ENCODE measurements at regions not wholly inside any gene's neighbourhood (a gene's known extent, or its start where the extent isn't known, plus 50 kb on each side); places are given as distances from the start of the nearest gene placed in this dataset.
"Not testable (repeated sequence)": the region's sequence is repeated elsewhere in the genome, so short reads cannot be mapped to it uniquely, and the experiment has no call there.

- ChIA-PET CTCF (no interaction called here), POLR2A (no interaction called here)
- peaks cover 0 to 49% (median 0%) of the 10 kb centered on the region in 3 donors for H3K9me3 ChIP-seq (ENCODE audit: control extremely low read depth in 1 of 3, control insufficient read depth in 2 of 3, insufficient read depth in 1 of 3, low read length in 2 of 3)
- H3K4me3 ChIP-seq (ENCODE audit: control extremely low read depth in 1 of 5, extremely low read depth in 1 of 5, insufficient read depth in 1 of 5, low read depth in 2 of 5, low read length in 4 of 5): no peak overlapping the region
- H3K4me1 ChIP-seq (ENCODE audit: control insufficient read depth in 2 of 2, insufficient read depth in 2 of 2, low read length in 2 of 2): no peaks in the 10 kb centered on the region
- H3K79me2 ChIP-seq (ENCODE audit: control insufficient read depth, insufficient read depth, low read length): no peaks in the 10 kb centered on the region
- no peak for TF ChIP-seq CTCF (IDR thresholded peaks at IDR 0.05)
- no peak for TF ChIP-seq EZH2 (IDR thresholded peaks at IDR 0.05; ENCODE audit: borderline replicate concordance, insufficient read depth, low read depth, low read length, poor library complexity, severe bottlenecking)
- no peaks in the 10 kb centered on the region for H3K4me1 Mint-ChIP-seq
- H3K27ac Mint-ChIP-seq: no peak overlapping the region
- DNase-seq: no peak
- 84% methylated on average over 8 of the region's 9 CpGs for WGBS (ENCODE audit: insufficient coverage)
- no peaks in the 10 kb centered on the region for H4K20me1 ChIP-seq (ENCODE audit: control insufficient read depth, insufficient read depth, low read length, poor library complexity, severe bottlenecking)
- H3K4me2 ChIP-seq (replicated peaks; ENCODE audit: low read depth, low read length, poor library complexity, severe bottlenecking): no peak overlapping the region
- H3K4me3 Mint-ChIP-seq: no peak overlapping the region
- H3K9ac ChIP-seq (ENCODE audit: low read length): no peak overlapping the region
- no peaks in the 10 kb centered on the region for H3K27me3 ChIP-seq (replicated peaks in 1 of 4; ENCODE audit: control extremely low read depth in 1 of 4, control insufficient read depth in 3 of 4, insufficient read depth in 4 of 4, low read length in 3 of 4)
- no peak overlapping the region for H3K27ac ChIP-seq (ENCODE audit: low read length in 2 of 2)
- no peak overlapping the region for H2AFZ ChIP-seq (ENCODE audit: insufficient read depth, low read depth, low read length, poor library complexity, severe bottlenecking)
- H3K36me3 ChIP-seq (replicated peaks in 1 of 2; ENCODE audit: control extremely low read depth in 1 of 2, control insufficient read depth in 1 of 2, extremely low read depth in 1 of 2, insufficient read depth in 2 of 2, low read length in 1 of 2): no peaks in the 10 kb centered on the region
- intact Hi-C loops (cut with micrococcal nuclease): no loop called here
- peaks cover 4% of the 10 kb centered on the region for H3K9me3 Mint-ChIP-seq (ENCODE audit: insufficient read depth)
- H3K27me3 Mint-ChIP-seq: no peaks in the 10 kb centered on the region
- ATAC-seq (ENCODE audit: low read depth): no peak
These were observed 115.9 kb upstream of the FOXD4L5 start for GRCh38 chr9:65400886-65401285.

DNA sequence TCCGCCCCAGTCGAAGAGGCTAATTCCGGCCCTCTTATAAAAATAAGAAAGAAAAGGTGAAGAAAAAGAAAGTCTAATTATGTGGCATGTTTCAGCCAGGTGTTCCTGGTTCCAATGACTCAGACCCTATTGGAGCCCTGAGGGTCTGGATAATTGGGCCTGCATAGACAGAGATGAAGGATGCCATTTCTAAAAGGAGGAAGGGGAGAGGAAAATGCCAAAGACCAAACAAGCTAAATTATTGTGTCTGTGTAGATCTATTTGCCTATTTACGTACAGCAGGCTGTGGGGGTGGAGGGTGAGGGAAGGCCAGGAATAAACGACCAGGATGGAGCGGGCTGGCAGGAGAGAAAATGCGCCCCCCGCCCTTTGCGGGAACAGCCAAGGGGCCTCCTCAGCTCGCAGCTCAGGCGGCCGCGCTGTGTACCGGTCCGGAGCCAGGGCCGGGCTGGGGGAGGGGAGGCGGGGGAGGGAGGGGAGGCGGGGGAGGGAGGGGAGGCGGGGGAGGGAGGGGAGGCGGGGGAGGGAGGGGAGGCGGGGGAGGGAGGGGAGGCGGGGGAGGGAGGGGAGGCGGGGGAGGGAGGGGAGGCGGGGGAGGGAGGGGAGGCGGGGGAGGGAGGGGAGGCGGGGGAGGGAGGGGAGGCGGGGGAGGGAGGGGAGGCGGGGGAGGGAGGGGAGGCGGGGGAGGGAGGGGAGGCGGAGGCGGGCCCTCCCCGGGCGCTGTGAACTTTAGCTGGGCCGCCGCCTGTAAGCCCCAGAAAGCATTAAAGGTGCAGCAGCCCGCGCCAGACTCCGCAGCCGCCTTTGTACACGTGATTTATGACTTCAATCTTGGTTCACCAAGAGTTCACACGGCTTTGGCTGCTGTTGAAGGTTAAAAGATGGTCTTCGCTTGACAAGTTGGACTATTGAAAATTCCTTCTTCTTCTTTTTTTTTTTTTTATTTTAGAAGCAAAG, 113.0 kb upstream of the FOXD4L5 start:
- H3K9ac ChIP-seq (ENCODE audit: low read length); POLR2A ChIA-PET; DNase-seq; H2AFZ ChIP-seq (ENCODE audit: insufficient read depth, low read depth, low read length, poor library complexity, severe bottlenecking); H3K4me3 Mint-ChIP-seq; H3K4me1 ChIP-seq (ENCODE audit: control insufficient read depth in 2 of 2, insufficient read depth in 2 of 2, low read length in 2 of 2); H3K4me2 ChIP-seq (replicated peaks; ENCODE audit: low read depth, low read length, poor library complexity, severe bottlenecking); H3K79me2 ChIP-seq (ENCODE audit: control insufficient read depth, insufficient read depth, low read length); H3K27me3 Mint-ChIP-seq; intact Hi-C loops (cut with micrococcal nuclease); H3K36me3 ChIP-seq (replicated peaks in 1 of 2; ENCODE audit: control extremely low read depth in 1 of 2, control insufficient read depth in 1 of 2, extremely low read depth in 1 of 2, insufficient read depth in 2 of 2, low read length in 1 of 2); H4K20me1 ChIP-seq (ENCODE audit: control insufficient read depth, insufficient read depth, low read length, poor library complexity, severe bottlenecking); H3K27ac ChIP-seq (ENCODE audit: low read length in 2 of 2); H3K27ac Mint-ChIP-seq; ATAC-seq (ENCODE audit: low read depth); H3K27me3 ChIP-seq (replicated peaks in 1 of 4; ENCODE audit: control extremely low read depth in 1 of 4, control insufficient read depth in 3 of 4, insufficient read depth in 4 of 4, low read length in 3 of 4); H3K4me3 ChIP-seq (ENCODE audit: control extremely low read depth in 1 of 5, extremely low read depth in 1 of 5, insufficient read depth in 1 of 5, low read depth in 2 of 5, low read length in 4 of 5); H3K4me1 Mint-ChIP-seq; CTCF ChIA-PET; H3K9me3 Mint-ChIP-seq (ENCODE audit: insufficient read depth): not testable (repeated sequence)
- 91% methylated on average over 14 of the region's 42 CpGs for WGBS (ENCODE audit: insufficient coverage)
- peaks cover 0 to 24% (median 0%) of the 10 kb centered on the region in 3 donors for H3K9me3 ChIP-seq (ENCODE audit: control extremely low read depth in 1 of 3, control insufficient read depth in 2 of 3, insufficient read depth in 1 of 3, low read length in 2 of 3)

DNA sequence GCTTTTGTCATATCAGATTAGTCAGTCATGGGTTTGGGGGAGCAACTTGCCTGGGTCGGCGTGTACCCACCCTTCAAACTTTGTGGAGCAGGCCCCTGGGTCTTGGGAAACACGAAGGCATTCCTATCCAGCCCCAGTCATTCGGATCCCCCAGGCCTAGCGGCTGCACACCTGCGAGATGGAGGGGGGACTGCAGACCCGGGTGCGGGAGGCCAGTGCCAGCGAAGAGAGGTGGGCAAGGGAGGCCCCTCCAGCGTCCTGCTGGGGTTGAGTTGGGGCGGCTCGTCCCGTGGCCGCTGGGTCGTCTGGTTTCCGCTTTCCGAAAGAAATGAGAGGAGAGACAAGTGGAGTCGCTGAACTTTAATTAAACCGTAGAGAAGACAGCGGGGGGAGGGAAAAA, 112.2 kb upstream of the FOXD4L5 start:
- H3K4me3 Mint-ChIP-seq; H2AFZ ChIP-seq (ENCODE audit: insufficient read depth, low read depth, low read length, poor library complexity, severe bottlenecking); H3K27me3 Mint-ChIP-seq; H3K4me2 ChIP-seq (replicated peaks; ENCODE audit: low read depth, low read length, poor library complexity, severe bottlenecking); ATAC-seq (ENCODE audit: low read depth); POLR2A ChIA-PET; H3K36me3 ChIP-seq (replicated peaks in 1 of 2; ENCODE audit: control extremely low read depth in 1 of 2, control insufficient read depth in 1 of 2, extremely low read depth in 1 of 2, insufficient read depth in 2 of 2, low read length in 1 of 2); H3K4me3 ChIP-seq (ENCODE audit: control extremely low read depth in 1 of 5, extremely low read depth in 1 of 5, insufficient read depth in 1 of 5, low read depth in 2 of 5, low read length in 4 of 5); H3K27me3 ChIP-seq (replicated peaks in 1 of 4; ENCODE audit: control extremely low read depth in 1 of 4, control insufficient read depth in 3 of 4, insufficient read depth in 4 of 4, low read length in 3 of 4); H4K20me1 ChIP-seq (ENCODE audit: control insufficient read depth, insufficient read depth, low read length, poor library complexity, severe bottlenecking); H3K27ac Mint-ChIP-seq; H3K9me3 Mint-ChIP-seq (ENCODE audit: insufficient read depth); H3K4me1 Mint-ChIP-seq; H3K27ac ChIP-seq (ENCODE audit: low read length in 2 of 2); H3K79me2 ChIP-seq (ENCODE audit: control insufficient read depth, insufficient read depth, low read length); H3K4me1 ChIP-seq (ENCODE audit: control insufficient read depth in 2 of 2, insufficient read depth in 2 of 2, low read length in 2 of 2); CTCF ChIA-PET; DNase-seq; intact Hi-C loops (cut with micrococcal nuclease); H3K9ac ChIP-seq (ENCODE audit: low read length): not testable (repeated sequence)
- 88% methylated on average over 17 of the region's 20 CpGs for WGBS (ENCODE audit: insufficient coverage)
- H3K9me3 ChIP-seq (ENCODE audit: control extremely low read depth in 1 of 3, control insufficient read depth in 2 of 3, insufficient read depth in 1 of 3, low read length in 2 of 3): peaks cover 0 to 18% (median 0%) of the 10 kb centered on the region in 3 donors

All from B cell (primary cell).